Epithelial cell of prostate (primary cell): ENCODE measurements at regions not wholly inside any gene's neighbourhood (a gene's known extent, or its start where the extent isn't known, plus 50 kb on each side); places are given as distances from the start of the nearest gene placed in this dataset.

Experiments used
- DNase-seq: peaks from one replicate; pipeline ENCODE4 v3.0.0-alpha.2; 2011; ENCODE audit warnings: low read depth, low spot score
- H3K27ac ChIP-seq: fragments of 450-650 bp; 2 replicates; pipeline ENCODE4 v1.5.1; 2017; ENCODE audit warnings: mild to moderate bottlenecking

- H3K27ac ChIP-seq = no peak overlapping the region
- no peak for DNase-seq
These were observed 441.3 kb upstream of the DEPDC1 start for GRCh38 chr1:68938051-68938666.

GRCh38 chr1:68950036-68950435, 453.2 kb upstream of the DEPDC1 start:
- H3K27ac ChIP-seq = no peak overlapping the region
- no peak for DNase-seq

DNA sequence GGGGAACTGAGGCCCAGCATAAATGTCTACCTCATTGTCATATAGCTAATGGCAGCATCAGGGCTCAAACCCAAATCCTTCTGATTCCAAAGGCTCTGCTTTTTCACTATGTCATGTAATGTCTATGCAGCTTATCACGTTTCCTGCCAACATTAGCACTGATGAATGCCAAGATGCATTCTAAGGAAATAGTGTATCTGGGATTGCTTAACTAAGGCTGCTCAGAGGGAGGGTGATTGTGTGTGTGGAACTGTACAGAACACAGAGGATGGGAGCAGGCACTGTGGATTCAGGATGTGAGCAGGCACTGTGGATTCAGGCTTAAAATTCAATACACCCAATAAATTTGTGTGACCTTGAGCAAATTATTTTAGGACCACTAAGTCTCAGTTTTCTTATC, 456.4 kb upstream of the DEPDC1 start:
- no peak for DNase-seq
- no peak overlapping the region for H3K27ac ChIP-seq

DNA sequence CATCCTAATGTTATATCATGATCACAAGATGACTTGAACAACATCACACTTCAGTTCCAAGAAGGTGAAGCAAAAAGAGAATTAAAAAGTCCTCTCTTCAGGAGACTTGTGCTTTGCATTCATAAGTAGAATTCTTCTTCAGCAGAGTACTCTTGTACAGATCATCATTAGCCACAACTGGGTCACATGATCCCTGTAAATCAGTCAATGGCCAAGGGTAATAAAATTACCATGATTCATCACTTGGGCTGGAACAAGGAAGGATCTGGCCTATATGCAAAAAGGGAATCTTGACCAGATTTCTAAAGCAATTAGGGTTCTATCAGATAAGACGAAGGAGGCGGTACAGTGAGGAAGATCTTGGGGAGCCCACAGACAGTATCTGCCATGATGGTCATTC, 458.0 kb upstream of the DEPDC1 start:
- peak; percentile 50 for DNase-seq
- no peak overlapping the region for H3K27ac ChIP-seq

DNA sequence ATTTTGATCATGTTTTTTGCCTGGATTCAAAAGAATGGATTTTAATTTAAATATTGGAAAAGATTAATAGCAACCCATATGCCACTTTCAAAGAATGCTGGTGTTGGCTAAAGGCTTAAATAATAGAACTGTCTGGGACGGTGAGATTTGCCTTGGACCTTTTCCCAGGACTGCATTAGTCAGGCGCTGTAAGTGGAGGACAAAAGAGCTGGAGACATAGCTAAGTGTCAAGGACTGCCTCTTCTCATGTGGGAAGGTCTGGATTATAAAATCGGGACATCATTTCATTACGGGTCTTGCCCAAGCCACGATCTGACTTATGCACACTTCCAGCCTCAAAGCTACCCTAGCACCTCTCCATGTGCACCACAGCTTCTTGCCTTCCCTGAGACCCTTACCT, 458.5 kb upstream of the DEPDC1 start:
- DNase-seq = no peak
- no peak overlapping the region for H3K27ac ChIP-seq

DNA sequence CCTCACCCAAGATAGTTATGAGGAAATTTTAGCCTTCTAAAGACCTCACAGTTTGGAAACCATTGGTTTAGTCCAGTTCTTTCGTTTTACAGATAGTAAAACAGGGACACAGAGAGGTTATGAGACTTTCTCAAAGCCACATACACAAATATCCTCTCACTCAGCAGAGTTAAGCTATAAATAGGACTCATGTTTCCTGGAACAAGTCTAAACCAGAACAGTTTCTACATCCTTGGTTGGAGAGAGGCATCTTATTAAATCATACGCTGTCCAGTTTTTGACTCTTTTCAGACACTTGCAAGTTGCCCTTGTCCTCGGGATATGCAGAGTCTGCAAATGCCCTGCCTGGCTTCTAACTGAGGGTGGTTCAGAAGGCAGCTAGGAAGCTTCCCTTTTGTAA, 462.1 kb upstream of the DEPDC1 start:
- no peak overlapping the region for H3K27ac ChIP-seq
- no peak for DNase-seq

GRCh38 chr1:68959461-68960030, 462.7 kb upstream of the DEPDC1 start:
- no peak overlapping the region for H3K27ac ChIP-seq
- DNase-seq = no peak

DNA sequence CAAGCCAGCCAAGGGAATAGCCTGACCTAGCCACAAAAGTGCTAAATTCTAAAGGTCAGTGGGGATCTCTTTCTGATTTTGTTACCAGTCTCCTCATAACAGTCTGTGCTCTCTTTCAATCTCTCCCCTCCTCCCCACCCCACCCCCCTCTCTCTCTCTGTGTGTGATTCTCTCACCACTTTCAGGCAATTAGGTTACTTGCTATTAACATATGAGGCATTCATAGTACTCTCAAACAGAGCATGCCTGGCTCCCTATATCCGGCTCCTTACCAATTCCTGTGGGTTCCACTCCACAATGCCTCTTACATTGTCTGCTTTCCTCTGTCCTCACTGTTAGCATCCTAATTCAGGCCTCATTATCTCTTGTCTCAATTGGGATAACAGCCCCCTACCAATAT, 464.3 kb upstream of the DEPDC1 start:
- DNase-seq = no peak
- H3K27ac ChIP-seq = no peak overlapping the region

- no peak overlapping the region for H3K27ac ChIP-seq
- DNase-seq = no peak
These were observed 466.5 kb upstream of the DEPDC1 start for GRCh38 chr1:68963353-68963752.

DNA sequence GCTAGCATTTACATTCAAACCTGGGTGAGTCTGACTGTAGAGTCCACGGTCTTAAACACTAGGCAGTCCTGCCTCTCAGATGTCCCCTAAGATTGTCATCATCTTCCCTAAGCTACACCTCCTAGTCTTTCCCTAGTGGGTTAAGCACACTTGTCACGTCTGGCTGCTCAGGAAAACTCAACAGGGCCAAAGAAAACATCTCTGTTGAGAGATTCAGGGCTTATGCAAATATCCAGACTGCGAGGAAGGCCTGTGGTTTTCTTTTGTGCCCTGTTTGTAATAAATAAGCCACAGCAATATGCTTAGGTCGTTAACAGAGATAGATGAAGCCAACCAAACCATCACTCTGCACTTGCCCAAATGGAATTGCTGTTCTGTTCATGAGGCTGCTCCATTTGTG, 472.6 kb upstream of the DEPDC1 start:
- DNase-seq = no peak
- H3K27ac ChIP-seq = no peak overlapping the region

- DNase-seq = no peak
- H3K27ac ChIP-seq = no peak overlapping the region
These were observed 473.7 kb upstream of the DEPDC1 start for GRCh38 chr1:68970571-68970970.

DNA sequence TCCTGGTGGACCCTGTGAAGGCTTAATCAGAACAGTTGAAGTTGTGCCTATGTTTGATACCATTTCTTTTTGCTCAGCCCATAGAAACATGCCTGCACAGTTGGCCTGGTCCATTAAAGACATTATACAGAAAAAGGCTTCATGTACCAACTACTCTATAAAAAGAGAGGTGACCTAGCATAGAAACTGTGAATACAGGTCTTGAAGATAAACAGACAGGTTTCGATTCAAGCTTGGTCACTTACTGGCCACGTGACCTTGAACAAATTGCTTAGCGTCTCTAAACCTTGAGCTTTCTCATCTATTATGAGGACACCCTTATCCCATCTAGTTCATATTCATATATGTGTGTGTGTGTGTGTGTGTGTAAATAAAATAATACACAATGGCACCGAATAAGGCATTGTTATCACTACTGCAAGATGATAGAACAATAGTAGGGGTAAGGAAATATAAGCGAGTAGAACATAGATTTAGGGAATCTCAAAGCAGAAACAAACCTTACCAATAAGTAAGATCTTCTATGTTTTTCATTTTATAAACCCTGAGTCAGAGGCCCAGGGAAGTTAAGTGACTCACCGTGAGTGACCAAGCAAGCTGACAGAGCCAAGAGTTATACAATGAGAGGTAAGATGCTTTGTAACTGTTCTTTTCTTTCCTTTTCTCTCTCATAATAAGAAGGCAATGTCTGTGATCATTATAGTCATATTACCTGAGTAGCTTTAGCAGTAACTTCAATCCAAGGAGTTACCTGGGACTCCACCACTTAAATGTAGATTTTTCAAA, 476.8 kb upstream of the DEPDC1 start:
- no peak for DNase-seq
- no peak overlapping the region for H3K27ac ChIP-seq

DNA sequence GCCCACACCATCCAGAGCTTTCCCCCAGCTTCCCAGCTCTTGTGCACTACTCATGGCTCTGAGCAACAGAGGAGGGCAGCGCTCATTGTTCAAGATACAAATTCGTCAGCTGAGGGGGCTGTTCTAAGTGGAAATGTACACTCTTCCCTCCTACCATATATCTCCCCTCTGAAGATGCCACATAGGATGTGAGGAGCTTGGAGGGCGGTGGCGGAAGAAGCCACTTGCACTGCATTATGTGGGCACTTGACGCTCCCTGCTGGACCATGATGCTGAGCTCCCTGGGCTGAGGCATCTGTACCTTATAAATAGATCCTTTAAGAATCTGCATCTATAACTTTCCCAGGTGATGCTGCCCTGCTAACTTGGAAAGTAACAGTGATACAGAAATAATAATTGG, 477.6 kb upstream of the DEPDC1 start:
- DNase-seq = no peak
- no peak overlapping the region for H3K27ac ChIP-seq

- no peak overlapping the region for H3K27ac ChIP-seq
- no peak for DNase-seq
These were observed 478.5 kb upstream of the DEPDC1 start for GRCh38 chr1:68975212-68975933.

DNA sequence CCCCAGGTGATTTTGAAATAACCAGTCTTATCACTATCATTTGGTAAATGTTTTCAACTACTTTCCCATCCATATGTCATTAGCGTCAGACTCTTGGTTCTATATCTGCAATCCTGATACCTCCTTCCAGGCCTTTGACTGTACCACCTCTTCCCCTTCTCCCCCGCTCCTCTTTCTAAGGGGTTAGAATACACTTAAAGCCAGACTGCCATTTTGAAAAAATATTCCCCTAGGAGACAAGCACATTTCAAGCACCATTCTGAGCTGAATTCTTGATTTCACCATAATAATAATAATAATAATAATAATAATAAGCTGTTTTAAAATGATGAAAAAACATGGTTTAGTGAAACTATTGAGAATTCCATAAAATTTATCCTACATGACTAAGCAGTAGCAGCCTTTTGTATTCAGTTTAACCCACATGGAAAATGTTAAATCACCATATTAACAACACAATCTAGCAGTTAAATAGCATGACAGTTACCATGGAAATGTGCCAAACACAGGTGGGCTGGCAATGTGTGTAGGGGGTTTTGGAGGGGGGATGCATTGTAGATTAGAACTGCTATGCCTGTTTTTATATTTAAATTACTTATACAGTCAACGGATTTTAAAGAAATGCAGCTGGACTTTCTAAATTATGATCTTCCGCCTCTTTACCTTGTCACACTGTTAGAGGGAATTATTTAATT, 480.2 kb upstream of the DEPDC1 start:
- DNase-seq = no peak
- no peak overlapping the region for H3K27ac ChIP-seq

GRCh38 chr1:68979891-68980290, 483.0 kb upstream of the DEPDC1 start:
- DNase-seq = no peak
- H3K27ac ChIP-seq = no peak overlapping the region

DNA sequence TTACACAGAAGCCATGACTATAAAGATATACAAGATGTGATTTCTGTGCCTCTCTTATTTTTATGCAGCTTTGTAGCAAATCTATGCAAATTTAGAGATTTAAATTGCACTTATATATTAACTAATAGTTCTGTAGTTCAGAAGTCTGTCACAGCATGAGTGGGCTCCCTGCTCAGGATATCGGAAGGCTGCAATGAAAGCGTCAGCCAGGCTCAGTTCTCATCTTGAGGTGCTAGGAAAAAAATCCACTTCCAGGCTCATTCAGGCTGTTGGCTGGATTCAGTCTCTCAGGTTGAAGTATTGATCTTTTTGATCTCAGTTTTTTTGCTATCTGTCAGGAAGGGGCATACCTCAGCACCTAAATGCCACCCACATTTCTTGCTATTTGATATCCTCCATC, 487.4 kb upstream of the DEPDC1 start:
- no peak for DNase-seq
- H3K27ac ChIP-seq = no peak overlapping the region

DNA sequence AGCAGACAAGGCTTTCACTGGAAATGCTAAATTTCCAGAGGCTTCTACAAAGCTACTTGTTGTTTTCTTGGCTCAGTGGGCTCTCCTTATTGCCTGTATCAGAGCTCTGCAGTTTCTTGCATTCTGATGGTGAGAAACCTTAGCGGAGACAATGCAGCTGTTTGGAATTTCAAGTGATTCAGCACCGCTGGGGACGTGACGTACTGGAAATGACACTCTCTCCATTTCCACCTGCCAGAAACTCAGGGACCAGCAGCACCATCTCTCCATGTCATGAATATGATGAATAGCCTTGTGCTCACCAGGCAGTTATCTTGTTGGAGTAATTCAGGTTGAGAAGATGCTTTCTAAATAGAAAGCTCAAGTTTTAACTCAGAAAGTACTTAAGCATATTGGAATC, 497.2 kb upstream of the DEPDC1 start:
- no peak for DNase-seq
- H3K27ac ChIP-seq = no peak overlapping the region

- DNase-seq = no peak
- H3K27ac ChIP-seq = no peak overlapping the region
These were observed 519.6 kb upstream of the DEPDC1 start for GRCh38 chr1:69016468-69016867.

- H3K27ac ChIP-seq = no peak overlapping the region
- no peak for DNase-seq
These were observed 532.8 kb upstream of the DEPDC1 start for GRCh38 chr1:69029649-69030048.

- no peak overlapping the region for H3K27ac ChIP-seq
These were observed 529.3 kb upstream of the LRRC7 start for GRCh38 chr1:69038379-69038778.

More at GRCh38 chr1:69038379-69038778, 529.3 kb upstream of the LRRC7 start:
- DNase-seq = no peak
